Astrocyte (in vitro differentiated cells and primary cell): ENCODE measurements at regions not wholly inside any gene's neighbourhood (a gene's known extent, or its start where the extent isn't known, plus 50 kb on each side); places are given as distances from the start of the nearest gene placed in this dataset.

Experiments
- DNase-seq: peaks from one replicate; pipeline ENCODE4 v3.0.0-alpha.2; 2010; ENCODE audit warnings: low read depth
- FAIRE-seq: peaks from 2 replicates; lab custom pipeline; 2011; peaks lifted over from hg19 to GRCh38; lab: Jason Lieb, UNC
- H2AFZ ChIP-seq: 2 replicates; pipeline ENCODE4 v1.6.0; 2012; ENCODE audit warnings: low read depth, low read length, inconsistent platforms
- H3K27ac ChIP-seq: 2 replicates; pipeline ENCODE4 v1.5.1; 2011; ENCODE audit warnings: low read depth, low read length, inconsistent platforms
- H3K27me3 ChIP-seq: 2 replicates; pipeline ENCODE4 v1.6.0; 2011; ENCODE audit warnings: low read length, inconsistent platforms; ENCODE audit not compliant: insufficient read depth
- H3K36me3 ChIP-seq: 2 replicates; pipeline ENCODE4 v1.5.1; 2011; ENCODE audit warnings: low read length, inconsistent platforms; ENCODE audit not compliant: insufficient read depth
- H3K4me1 ChIP-seq: 2 replicates; pipeline ENCODE4 v1.5.1; 2011; ENCODE audit warnings: low read length, inconsistent platforms; ENCODE audit not compliant: insufficient read depth
- H3K4me2 ChIP-seq: 2 replicates; pipeline ENCODE4 v1.6.0; 2012; ENCODE audit warnings: low read length, inconsistent platforms
- H3K4me3 ChIP-seq: 2 replicates; pipeline ENCODE4 v1.5.1; 2011; ENCODE audit warnings: low read depth, mild to moderate bottlenecking, low read length, inconsistent platforms; ENCODE audit not compliant: insufficient read depth
- H3K79me2 ChIP-seq: 2 replicates; pipeline ENCODE4 v1.6.0; 2012; ENCODE audit warnings: mild to moderate bottlenecking, low read length, inconsistent platforms; ENCODE audit not compliant: insufficient read depth
- H3K9ac ChIP-seq: 2 replicates; pipeline ENCODE4 v1.6.0; 2012; ENCODE audit warnings: mild to moderate bottlenecking, low read length, inconsistent platforms
- H3K9me3 ChIP-seq: 2 replicates; pipeline ENCODE4 v1.5.1; 2012; ENCODE audit warnings: low read depth, mild to moderate bottlenecking, low read length, inconsistent platforms; ENCODE audit not compliant: insufficient read depth
- H4K20me1 ChIP-seq: 2 replicates; pipeline ENCODE4 v1.6.0; 2012; ENCODE audit warnings: low read length, inconsistent platforms; ENCODE audit not compliant: insufficient read depth
- H3K27ac Mint-ChIP-seq: one replicate; pipeline ENCODE4 v1.8.0; 2021; ENCODE audit warnings: mild to moderate bottlenecking, mixed read lengths; ENCODE audit not compliant: unreplicated experiment
- H3K27me3 Mint-ChIP-seq: one replicate; pipeline ENCODE4 v1.8.0; 2021; ENCODE audit warnings: low read depth, mixed read lengths; ENCODE audit not compliant: unreplicated experiment
- H3K36me3 Mint-ChIP-seq: one replicate; pipeline ENCODE4 v1.8.0; 2021; ENCODE audit warnings: low read depth, mixed read lengths; ENCODE audit not compliant: unreplicated experiment
- H3K4me1 Mint-ChIP-seq: one replicate; pipeline ENCODE4 v1.8.0; 2021; ENCODE audit warnings: low read depth, mixed read lengths; ENCODE audit not compliant: unreplicated experiment
- H3K4me3 Mint-ChIP-seq: one replicate; pipeline ENCODE4 v1.8.0; 2021; ENCODE audit warnings: mild to moderate bottlenecking, moderate library complexity, mixed read lengths; ENCODE audit not compliant: unreplicated experiment
- H3K9me3 Mint-ChIP-seq: one replicate; pipeline ENCODE4 v1.8.0; 2021; ENCODE audit warnings: mild to moderate bottlenecking, mixed read lengths; ENCODE audit not compliant: unreplicated experiment
- EZH2 ChIP-seq: IDR thresholded peaks from 2 replicates; pipeline ENCODE4 v1.6.1; 2012; ENCODE audit warnings: mild to moderate bottlenecking, low read length, inconsistent platforms; ENCODE audit not compliant: insufficient read depth
- TF ChIP-seq, protein P1 (sequence below): IDR thresholded peaks from 2 replicates; pipeline ENCODE4 v1.5.1; 2011; ENCODE audit warnings: low read depth, mild to moderate bottlenecking, inconsistent platforms, low read length, moderate library complexity; ENCODE audit not compliant: insufficient read depth

DNA sequence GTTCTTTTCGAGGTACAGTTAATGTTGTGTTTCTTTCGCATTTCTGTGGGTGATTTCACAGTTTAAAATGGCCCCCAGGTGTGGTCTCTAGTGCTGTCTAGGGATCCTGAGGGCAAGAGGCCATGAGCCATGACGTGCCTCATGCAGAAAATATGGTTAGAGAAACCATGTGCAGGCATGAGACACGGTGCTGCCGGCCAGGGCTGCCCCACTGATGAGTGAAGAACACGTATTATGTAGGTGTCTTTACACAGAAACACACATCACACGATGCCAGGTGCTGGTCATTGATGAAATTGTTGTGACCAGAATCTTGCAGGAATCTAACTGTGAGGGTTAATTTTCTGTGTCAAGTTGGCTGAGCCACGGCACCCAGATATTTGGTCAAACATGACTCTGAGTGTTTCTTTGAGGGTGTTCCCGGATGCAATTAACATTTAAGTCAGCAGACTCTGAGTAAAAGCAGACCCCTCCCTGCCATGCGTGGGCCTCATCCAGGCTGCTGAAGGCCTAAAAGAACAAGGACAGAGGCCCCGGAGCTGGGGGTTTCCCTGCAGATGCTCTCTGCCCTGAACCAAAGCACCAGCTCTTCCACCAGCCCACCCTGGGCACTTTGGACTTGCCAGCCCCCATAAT is 463.0 kb upstream of the MYT1L start:
- no peaks in the 10 kb centered on the region for H3K79me2 ChIP-seq
- no peaks in the 10 kb centered on the region for H3K9me3 ChIP-seq
- no peaks in the 10 kb centered on the region for H3K27me3 ChIP-seq
- H3K9ac ChIP-seq, result no peak overlapping the region
- no peak overlapping the region for H3K27ac Mint-ChIP-seq
- H3K27me3 Mint-ChIP-seq, result peaks cover 37% of the 10 kb centered on the region
- H2AFZ ChIP-seq, result no peak overlapping the region
- H3K9me3 Mint-ChIP-seq, result peaks cover 7% of the 10 kb centered on the region
- H3K36me3 Mint-ChIP-seq, result no peaks in the 10 kb centered on the region
- H3K36me3 ChIP-seq, result no peaks in the 10 kb centered on the region
- H3K27ac ChIP-seq, result no peak overlapping the region
- no peak overlapping the region for H3K4me3 Mint-ChIP-seq
- DNase-seq, result no peak
- H4K20me1 ChIP-seq, result no peaks in the 10 kb centered on the region
- no peak for FAIRE-seq
- no peak for TF ChIP-seq EZH2
- TF ChIP-seq, protein P1, sequence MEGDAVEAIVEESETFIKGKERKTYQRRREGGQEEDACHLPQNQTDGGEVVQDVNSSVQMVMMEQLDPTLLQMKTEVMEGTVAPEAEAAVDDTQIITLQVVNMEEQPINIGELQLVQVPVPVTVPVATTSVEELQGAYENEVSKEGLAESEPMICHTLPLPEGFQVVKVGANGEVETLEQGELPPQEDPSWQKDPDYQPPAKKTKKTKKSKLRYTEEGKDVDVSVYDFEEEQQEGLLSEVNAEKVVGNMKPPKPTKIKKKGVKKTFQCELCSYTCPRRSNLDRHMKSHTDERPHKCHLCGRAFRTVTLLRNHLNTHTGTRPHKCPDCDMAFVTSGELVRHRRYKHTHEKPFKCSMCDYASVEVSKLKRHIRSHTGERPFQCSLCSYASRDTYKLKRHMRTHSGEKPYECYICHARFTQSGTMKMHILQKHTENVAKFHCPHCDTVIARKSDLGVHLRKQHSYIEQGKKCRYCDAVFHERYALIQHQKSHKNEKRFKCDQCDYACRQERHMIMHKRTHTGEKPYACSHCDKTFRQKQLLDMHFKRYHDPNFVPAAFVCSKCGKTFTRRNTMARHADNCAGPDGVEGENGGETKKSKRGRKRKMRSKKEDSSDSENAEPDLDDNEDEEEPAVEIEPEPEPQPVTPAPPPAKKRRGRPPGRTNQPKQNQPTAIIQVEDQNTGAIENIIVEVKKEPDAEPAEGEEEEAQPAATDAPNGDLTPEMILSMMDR, result no peak
- no peaks in the 10 kb centered on the region for H3K4me1 ChIP-seq
- H3K4me2 ChIP-seq, result no peak overlapping the region
- H3K4me1 Mint-ChIP-seq, result peaks cover 1% of the 10 kb centered on the region
- no peak overlapping the region for H3K4me3 ChIP-seq

DNA sequence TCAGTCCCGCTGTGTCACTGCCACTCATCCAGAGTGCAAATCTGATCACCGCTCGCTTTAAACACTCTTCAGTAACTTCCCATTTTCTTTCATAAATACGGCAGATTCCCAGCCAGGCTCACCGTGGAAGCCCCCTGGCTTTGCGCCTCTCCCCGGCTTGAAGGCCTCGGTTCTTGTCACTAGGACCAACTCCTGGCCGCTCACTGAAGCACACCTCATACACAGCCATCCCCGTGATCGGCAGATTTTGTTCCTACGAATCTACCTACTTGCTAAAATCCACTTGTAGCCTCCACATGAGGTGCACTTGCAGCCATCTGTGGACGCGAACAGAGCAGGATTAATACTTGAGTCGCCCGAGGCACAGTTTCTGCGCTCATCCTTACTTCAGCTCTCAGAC is 462.4 kb upstream of the MYT1L start:
- Histone ChIP-seq H3K4me2 (no peak overlapping the region), H2AFZ (no peak overlapping the region), H3K9me3 (no peaks in the 10 kb centered on the region), H3K36me3 (no peaks in the 10 kb centered on the region), H3K9ac (no peak overlapping the region), H3K27ac (no peak overlapping the region), H3K27me3 (no peaks in the 10 kb centered on the region), H3K4me1 (no peaks in the 10 kb centered on the region), H3K4me3 (no peak overlapping the region), H3K79me2 (no peaks in the 10 kb centered on the region), H4K20me1 (no peaks in the 10 kb centered on the region)
- Mint-ChIP-seq H3K27me3 (peaks cover 31% of the 10 kb centered on the region), H3K4me3 (no peak overlapping the region), H3K9me3 (peaks cover 9% of the 10 kb centered on the region), H3K4me1 (peaks cover 6% of the 10 kb centered on the region), H3K36me3 (no peaks in the 10 kb centered on the region), H3K27ac (peak overlapping the region; percentile 14)
- DNase-seq, result no peak
- TF ChIP-seq EZH2, result no peak
- TF ChIP-seq, protein P1, result no peak
- no peak for FAIRE-seq

DNA sequence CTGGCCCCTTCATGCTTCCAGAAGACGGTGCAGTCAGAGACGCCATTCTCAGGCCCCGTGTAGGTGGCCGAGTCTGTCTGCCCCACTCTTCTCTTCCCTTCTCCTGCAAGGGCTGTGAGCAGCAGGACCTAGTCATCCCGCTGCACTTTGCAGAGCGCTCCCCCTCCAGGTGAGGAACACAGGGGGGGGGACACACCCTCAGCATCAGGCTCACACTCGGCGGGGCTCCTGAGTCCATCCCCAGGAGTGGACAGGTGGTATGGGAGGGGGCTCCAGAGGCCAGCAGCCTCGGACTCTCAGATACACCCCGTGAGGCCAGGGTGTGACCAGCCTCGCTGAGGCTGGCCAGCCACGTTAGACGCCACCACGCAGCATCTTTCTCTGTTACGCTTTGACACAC is 460.5 kb upstream of the MYT1L start:
- TF ChIP-seq, protein P1, result no peak
- no peak for TF ChIP-seq EZH2
- Histone ChIP-seq H2AFZ (no peak overlapping the region), H3K9ac (no peak overlapping the region), H4K20me1 (no peaks in the 10 kb centered on the region), H3K36me3 (no peaks in the 10 kb centered on the region), H3K4me3 (no peak overlapping the region), H3K27ac (no peak overlapping the region), H3K4me1 (no peaks in the 10 kb centered on the region), H3K4me2 (no peak overlapping the region), H3K27me3 (no peaks in the 10 kb centered on the region), H3K9me3 (no peaks in the 10 kb centered on the region), H3K79me2 (no peaks in the 10 kb centered on the region)
- no peak overlapping the region for H3K4me3 Mint-ChIP-seq
- H3K27ac Mint-ChIP-seq, result no peak overlapping the region
- DNase-seq (no peak), FAIRE-seq (no peak)
- H3K4me1 Mint-ChIP-seq, result peaks cover 17% of the 10 kb centered on the region
- H3K9me3 Mint-ChIP-seq, result peaks cover 9% of the 10 kb centered on the region
- H3K27me3 Mint-ChIP-seq, result peaks cover 14% of the 10 kb centered on the region
- H3K36me3 Mint-ChIP-seq, result no peaks in the 10 kb centered on the region
